ENCODE measurements at regions not wholly inside any gene's neighbourhood (a gene's known extent, or its start where the extent isn't known, plus 50 kb on each side); places are given as distances from the start of the nearest gene placed in this dataset.

GRCh38 chr11:81022057-81022456 is 1581.2 kb upstream of the TENM4 start:
- DNase-seq (ENCODE audit: low read depth) = no peak

DNA sequence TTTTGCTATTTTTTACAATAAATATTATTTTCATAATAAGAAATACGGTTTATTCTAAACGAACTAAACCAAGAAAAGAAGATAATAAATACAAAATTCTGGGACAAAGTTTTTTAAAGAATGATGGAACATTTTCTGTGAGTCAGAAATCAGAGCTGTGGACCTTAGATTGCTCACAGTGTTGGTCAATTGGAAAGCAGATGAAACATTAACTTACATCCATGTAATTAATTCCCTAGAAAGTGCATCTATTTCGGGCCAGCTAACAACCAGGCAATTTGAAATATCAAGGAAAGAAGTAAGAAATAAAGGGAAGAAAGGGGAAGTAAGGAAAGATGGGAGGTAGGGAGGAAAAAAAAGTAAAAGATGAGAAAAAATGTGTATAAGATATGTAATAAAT is 1569.8 kb upstream of the TENM4 start:
- DNase-seq (ENCODE audit: low read depth) = no peak

GRCh38 chr11:81007046-81007445 is 1566.2 kb upstream of the TENM4 start:
- DNase-seq (ENCODE audit: low read depth) = peak; percentile 50

DNA sequence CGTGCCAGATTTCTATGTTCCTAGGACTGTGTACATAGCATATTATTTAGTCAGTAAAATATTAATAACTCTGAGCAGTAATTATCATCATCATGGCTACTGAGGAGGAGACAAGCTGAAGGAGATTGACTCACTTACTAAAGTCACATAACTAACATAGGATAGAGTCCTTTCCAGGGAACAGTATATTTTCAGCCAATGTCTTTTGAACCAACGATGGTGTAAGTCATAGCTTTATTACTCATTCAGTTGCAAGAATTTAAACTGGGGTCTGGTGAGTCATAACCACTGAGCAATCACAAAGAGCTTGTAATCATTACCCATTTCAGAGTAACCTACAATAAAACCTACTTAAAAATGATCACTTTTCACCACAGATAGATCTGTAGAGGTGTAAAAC is 1564.8 kb upstream of the TENM4 start:
- DNase-seq (ENCODE audit: low read depth) = peak; percentile 90

GRCh38 chr11:81004576-81004975 is 1563.7 kb upstream of the TENM4 start:
- no peak for DNase-seq (ENCODE audit: low read depth)

DNA sequence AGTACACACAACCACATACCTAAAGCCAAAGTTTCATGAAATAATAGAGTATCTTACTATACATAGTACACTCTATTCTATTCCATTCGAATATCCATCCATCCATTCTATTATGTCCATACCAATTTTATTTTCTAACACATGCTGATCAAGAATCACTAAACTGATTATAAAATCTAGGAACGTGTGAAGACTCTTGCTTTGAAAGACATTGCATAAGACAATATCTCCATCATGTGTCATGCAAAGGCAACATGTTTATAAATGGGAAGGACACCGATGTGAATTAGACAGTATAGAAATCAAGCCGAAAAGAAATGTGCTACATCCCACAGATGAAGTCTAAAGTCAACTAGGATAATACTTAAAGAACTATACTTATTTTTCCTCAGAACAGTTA is 1561.5 kb upstream of the TENM4 start:
- DNase-seq (ENCODE audit: low read depth) = no peak

GRCh38 chr11:81000735-81001134 is 1559.9 kb upstream of the TENM4 start:
- DNase-seq (ENCODE audit: low read depth) = no peak

DNA sequence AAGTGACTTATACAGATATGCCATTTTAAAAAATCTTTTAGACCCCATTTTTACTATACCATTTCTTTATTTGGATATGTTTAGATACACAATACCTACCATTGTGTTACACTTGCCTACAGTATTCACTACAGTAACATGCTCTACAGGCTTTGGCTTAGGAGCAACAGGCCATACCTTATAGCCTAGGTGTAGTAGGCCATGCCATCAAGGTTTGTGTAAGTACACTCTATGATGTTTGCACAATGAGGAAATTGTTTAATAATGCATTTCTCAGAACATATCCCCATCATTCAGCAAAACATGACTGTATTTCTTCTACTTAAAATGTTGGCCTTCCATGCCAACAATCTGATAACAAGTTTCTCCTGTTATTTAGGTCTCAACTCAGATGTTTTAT is 1559.5 kb upstream of the TENM4 start:
- no peak for DNase-seq (ENCODE audit: low read depth)

GRCh38 chr11:80995523-80995922 is 1554.7 kb upstream of the TENM4 start:
- DNase-seq (ENCODE audit: low read depth) = no peak

GRCh38 chr11:80993536-80993935 is 1552.7 kb upstream of the TENM4 start:
- peak; percentile 54 for DNase-seq (ENCODE audit: low read depth)

GRCh38 chr11:80990885-80991284 is 1550.1 kb upstream of the TENM4 start:
- DNase-seq (ENCODE audit: low read depth) = no peak

DNA sequence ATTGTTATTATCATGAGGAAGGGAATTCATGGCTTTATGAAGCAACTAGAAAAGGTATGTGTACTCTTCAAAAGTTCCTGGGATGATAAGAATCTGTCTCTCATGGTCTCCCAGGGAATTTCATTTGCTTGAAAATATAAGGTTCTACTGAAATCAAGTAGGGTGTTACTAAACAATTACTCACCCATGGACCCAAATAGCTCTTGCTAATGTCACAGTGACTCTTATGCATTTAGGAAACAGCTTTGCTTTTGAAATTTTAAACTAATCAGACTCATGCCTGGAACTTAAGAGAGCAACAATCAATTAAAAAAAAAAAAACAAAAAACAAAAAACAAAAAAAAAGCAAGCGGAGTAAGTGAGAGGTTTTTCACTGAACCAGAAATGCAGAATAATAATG is 1546.3 kb upstream of the TENM4 start:
- no peak for DNase-seq (ENCODE audit: low read depth)

- DNase-seq (ENCODE audit: low read depth) = no peak
Measured at GRCh38 chr11:80986421-80987074, 1545.7 kb upstream of the TENM4 start.

DNA sequence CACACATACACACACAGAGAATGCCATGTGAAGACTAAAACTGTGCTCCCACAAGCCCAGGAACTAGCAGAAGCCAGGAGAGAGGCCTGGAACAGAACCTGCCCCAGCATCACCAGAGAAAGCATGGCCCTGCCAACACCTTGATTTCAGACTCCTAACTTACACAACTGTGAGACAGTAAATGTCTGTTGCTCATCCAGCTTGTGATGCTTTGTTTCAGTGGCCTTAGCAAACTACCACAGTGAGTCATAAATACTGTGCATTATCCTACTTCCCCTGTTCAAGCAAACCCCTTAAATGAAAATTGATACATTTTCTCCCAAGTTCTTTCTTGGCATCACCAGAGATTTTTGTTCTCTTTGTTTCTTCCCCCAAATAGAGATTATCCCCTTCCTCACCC is 1539.4 kb upstream of the TENM4 start:
- peak; percentile 66 for DNase-seq (ENCODE audit: low read depth)

GRCh38 chr11:80973786-80974185 is 1533.0 kb upstream of the TENM4 start:
- no peak for DNase-seq (ENCODE audit: low read depth)

GRCh38 chr11:80970037-80970436 is 1529.2 kb upstream of the TENM4 start:
- no peak for DNase-seq (ENCODE audit: low read depth)

DNA sequence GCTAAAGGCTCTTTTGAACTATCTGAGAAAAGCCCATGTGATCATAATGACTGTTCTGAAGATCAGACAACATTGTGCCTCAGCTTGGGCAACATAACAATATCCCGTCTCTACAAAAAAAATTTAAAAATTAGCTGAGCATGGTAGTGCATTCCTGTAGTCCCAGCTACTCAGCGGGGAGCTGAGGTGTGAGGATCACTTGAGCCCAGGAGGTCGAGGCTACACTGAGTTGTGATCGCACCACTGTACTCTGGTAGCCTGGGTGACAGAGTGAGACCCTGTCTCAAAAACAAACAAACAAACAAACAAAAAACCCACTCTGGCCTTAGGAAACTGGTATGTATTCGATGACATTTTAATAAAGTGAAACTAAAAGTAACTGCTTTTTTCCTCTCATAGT is 1526.8 kb upstream of the TENM4 start:
- DNase-seq (ENCODE audit: low read depth) = no peak

GRCh38 chr11:80960381-80961029 is 1519.7 kb upstream of the TENM4 start:
- DNase-seq (ENCODE audit: low read depth) = no peak

GRCh38 chr11:80959751-80960150 is 1518.9 kb upstream of the TENM4 start:
- DNase-seq (ENCODE audit: low read depth) = no peak

DNA sequence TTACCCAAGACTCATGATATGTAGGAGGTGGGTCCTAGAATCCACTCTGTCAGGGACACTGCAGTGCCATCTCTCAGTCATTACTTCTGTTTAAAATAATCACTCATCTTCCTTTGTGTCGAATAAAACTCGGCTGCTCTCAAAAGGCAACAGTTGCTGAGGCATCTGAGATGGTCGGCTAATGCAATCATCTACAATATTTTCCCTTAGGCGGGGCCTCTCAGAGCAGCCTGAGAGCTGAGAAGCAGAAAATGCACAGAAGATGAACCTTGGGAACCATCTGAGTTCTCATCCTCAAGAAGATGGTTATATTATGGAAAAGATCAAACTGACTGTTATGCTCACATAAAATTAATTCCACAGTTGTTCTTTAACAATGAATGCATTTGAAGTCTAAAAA is 1518.2 kb upstream of the TENM4 start:
- no peak for DNase-seq (ENCODE audit: low read depth)

GRCh38 chr11:80958361-80958760 is 1517.5 kb upstream of the TENM4 start:
- DNase-seq (ENCODE audit: low read depth) = peak; percentile 85

- no peak for DNase-seq (ENCODE audit: low read depth)
Measured at GRCh38 chr11:80955588-80955987, 1514.8 kb upstream of the TENM4 start.

- no peak for DNase-seq (ENCODE audit: low read depth)
Measured at GRCh38 chr11:80948781-80949180, 1508.0 kb upstream of the TENM4 start.

DNA sequence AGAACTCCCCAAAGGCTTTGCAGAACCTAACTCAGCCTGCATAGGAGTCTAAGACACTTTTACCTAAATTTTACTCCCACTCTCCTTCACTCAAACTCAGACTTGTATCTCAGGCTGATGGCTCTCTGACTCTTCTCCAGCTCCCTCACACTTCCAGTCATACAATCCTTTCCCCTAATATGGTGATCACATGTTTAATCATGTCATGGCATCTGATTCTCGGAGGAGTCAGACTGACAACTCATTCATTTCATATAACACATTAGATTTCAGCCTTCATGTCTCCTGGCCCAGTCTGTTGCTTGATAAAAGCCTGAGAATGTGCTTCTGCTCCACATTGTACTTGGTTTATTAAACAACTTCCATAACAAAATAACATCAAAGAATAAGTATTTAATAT is 1503.9 kb upstream of the TENM4 start:
- DNase-seq (ENCODE audit: low read depth) = no peak

All from amniotic epithelial cell (primary cell).